ENCODE measurements at regions not wholly inside any gene's neighbourhood (a gene's known extent, or its start where the extent isn't known, plus 50 kb on each side); places are given as distances from the start of the nearest gene placed in this dataset.
"Not testable (repeated sequence)": the region's sequence is repeated elsewhere in the genome, so short reads cannot be mapped to it uniquely, and the experiment has no call there.

DNA sequence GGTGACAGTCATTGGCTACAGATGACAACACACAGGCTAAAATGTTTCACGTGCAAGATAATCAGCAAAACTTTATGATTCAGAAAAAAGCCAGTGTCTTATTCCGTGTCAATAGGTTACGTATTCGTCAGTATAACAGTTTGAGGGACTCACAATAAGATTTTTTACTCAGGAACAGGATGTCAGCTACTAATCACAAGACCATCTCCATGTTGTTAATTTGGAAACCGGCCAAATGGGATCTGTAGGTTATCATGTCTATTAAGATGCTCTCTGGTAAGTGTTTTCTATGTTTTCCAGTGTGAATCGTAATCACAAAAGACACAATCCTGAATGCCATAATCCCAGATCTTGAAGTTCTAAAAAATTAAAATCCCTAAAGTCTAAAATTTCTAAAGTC lies 197.3 kb downstream of the ETV1 start:
- H3K4me1 Mint-ChIP-seq = no peaks in the 10 kb centered on the region
- H3K4me3 Mint-ChIP-seq = no peak overlapping the region
- H3K36me3 Mint-ChIP-seq = no peaks in the 10 kb centered on the region
- H3K27me3 Mint-ChIP-seq = no peaks in the 10 kb centered on the region
- no peak for ATAC-seq (ENCODE audit: low read depth)
- DNase-seq (ENCODE audit: low spot score in 2 of 2) = no peak
- H3K9me3 Mint-ChIP-seq = no peaks in the 10 kb centered on the region
- no peak overlapping the region for H3K27ac Mint-ChIP-seq

DNA sequence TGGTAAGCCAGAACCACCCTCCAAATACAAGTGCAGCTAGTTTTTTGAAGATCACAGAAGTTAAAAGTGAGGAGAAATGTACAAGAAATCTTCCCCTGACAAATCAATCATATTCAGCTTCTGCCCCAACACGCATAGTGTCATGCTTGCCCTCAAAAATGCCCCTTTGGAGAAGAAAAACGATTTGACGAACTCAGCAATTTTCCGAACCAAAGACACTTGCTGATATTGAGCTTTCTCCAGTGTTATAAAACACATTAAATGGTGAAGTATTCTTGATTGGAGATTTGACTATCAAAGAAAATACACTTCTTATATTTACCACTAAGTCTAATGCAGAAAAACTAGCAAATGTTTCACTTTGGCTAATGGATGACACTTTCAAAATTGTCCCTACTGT lies 195.5 kb downstream of the ETV1 start:
- no peaks in the 10 kb centered on the region for H3K36me3 Mint-ChIP-seq
- no peak for DNase-seq (ENCODE audit: low spot score in 2 of 2)

GRCh38 chr7:13794581-13794980 lies 194.9 kb downstream of the ETV1 start:
- Mint-ChIP-seq H3K27me3 (no peaks in the 10 kb centered on the region), H3K36me3 (no peaks in the 10 kb centered on the region), H3K4me3 (no peak overlapping the region), H3K27ac (no peak overlapping the region), H3K4me1 (no peaks in the 10 kb centered on the region), H3K9me3 (no peaks in the 10 kb centered on the region)
- DNase-seq (ENCODE audit: low spot score in 2 of 2) = no peak
- no peak for ATAC-seq (ENCODE audit: low read depth)

More for the DNA sequence above, 195.5 kb downstream of the ETV1 start:
- no peaks in the 10 kb centered on the region for H3K9me3 Mint-ChIP-seq
- H3K4me3 Mint-ChIP-seq = no peak overlapping the region
- no peak for ATAC-seq (ENCODE audit: low read depth)
- no peaks in the 10 kb centered on the region for H3K4me1 Mint-ChIP-seq
- H3K27ac Mint-ChIP-seq = no peak overlapping the region
- no peaks in the 10 kb centered on the region for H3K27me3 Mint-ChIP-seq

DNA sequence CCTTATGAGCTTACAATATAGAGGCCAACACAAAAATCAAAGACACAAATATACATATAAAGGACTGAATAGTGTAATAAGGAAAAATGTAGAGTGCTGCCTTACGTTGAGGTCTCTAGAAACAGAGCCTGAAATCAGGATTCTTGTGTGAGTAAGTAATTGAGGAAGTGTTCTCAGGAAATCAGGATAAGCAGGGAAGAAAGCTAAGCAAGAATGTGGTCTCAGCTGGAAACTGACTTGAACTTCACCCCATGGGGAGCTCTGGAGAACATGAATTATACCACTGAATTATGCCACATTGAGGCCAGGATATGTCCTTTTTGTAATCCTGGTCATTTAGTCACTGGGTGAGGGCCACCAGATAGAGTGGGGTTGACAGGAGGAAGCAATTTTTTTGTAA lies 191.9 kb downstream of the ETV1 start:
- H3K36me3 Mint-ChIP-seq = no peaks in the 10 kb centered on the region
- no peak overlapping the region for H3K27ac Mint-ChIP-seq
- DNase-seq (ENCODE audit: low spot score in 2 of 2) = no peak

DNA sequence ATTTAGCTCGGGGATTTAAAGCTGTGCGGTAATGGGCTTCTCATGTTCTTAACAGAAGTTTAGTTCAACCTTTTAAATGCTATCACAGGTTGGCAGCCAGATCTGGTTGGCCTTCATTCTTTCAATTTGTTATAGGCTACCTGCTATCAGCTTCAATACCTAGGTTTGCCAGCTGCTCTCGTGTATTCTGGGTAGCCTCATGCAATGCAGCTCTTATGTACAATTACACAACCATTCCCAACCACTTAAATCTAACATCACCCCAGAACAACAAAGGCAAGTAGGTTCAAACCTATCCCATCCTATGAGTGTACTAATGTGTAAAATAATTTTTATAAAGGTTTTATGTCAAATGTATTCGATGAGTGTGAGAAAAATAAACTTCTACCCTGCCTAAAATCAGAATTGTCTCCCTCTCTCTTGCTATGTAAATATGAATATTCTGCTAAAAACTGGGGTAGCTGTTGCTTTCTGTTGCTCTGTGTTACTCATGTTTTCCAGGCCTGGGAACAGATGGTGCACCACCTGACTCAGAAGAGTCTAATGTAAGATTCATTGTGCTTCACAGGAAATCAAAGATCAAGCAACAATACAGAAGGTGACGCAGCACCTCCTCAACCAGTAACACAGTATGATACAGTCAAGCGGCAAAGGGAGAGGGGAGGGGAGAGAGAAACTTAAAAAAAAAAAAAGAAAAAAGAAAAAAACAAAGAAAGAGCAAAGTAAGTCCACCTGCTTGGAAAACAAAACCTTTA lies 188.6 kb downstream of the ETV1 start:
- no peaks in the 10 kb centered on the region for H3K27me3 Mint-ChIP-seq
- H3K36me3 Mint-ChIP-seq = no peaks in the 10 kb centered on the region
- H3K27ac Mint-ChIP-seq = no peak overlapping the region
- no peaks in the 10 kb centered on the region for H3K4me1 Mint-ChIP-seq
- H3K4me3 Mint-ChIP-seq = no peak overlapping the region
- no peak for DNase-seq (ENCODE audit: low spot score in 2 of 2)
- no peak for ATAC-seq (ENCODE audit: low read depth)
- H3K9me3 Mint-ChIP-seq = peaks cover 4% of the 10 kb centered on the region

More for the DNA sequence above, 191.9 kb downstream of the ETV1 start:
- Mint-ChIP-seq H3K27me3 (no peaks in the 10 kb centered on the region), H3K4me3 (no peak overlapping the region), H3K4me1 (no peaks in the 10 kb centered on the region), H3K9me3 (no peaks in the 10 kb centered on the region)
- ATAC-seq (ENCODE audit: low read depth) = no peak

DNA sequence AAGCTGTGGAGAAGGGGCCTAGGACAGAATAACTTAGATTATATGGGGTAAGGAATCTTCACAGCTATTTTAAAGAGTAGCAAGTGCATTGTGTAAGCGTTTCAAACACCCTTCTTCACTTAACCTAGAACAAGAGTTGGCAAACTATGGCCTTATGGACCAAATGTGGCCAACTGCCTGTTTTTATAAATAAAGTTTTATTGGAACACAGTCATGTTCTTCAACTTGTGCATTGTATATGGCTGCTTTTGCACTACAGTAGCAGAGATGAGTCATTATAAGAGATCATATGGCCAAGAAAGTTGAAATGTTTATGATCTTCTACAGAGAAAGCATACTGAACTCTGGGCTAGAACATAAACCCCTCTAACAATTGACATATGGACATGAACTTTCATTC lies 187.8 kb downstream of the ETV1 start:
- H3K9me3 Mint-ChIP-seq = peaks cover 4% of the 10 kb centered on the region
- no peaks in the 10 kb centered on the region for H3K4me1 Mint-ChIP-seq
- no peaks in the 10 kb centered on the region for H3K36me3 Mint-ChIP-seq
- no peak for ATAC-seq (ENCODE audit: low read depth)
- no peaks in the 10 kb centered on the region for H3K27me3 Mint-ChIP-seq
- H3K27ac Mint-ChIP-seq = no peak overlapping the region
- no peak overlapping the region for H3K4me3 Mint-ChIP-seq
- no peak for DNase-seq (ENCODE audit: low spot score in 2 of 2)

DNA sequence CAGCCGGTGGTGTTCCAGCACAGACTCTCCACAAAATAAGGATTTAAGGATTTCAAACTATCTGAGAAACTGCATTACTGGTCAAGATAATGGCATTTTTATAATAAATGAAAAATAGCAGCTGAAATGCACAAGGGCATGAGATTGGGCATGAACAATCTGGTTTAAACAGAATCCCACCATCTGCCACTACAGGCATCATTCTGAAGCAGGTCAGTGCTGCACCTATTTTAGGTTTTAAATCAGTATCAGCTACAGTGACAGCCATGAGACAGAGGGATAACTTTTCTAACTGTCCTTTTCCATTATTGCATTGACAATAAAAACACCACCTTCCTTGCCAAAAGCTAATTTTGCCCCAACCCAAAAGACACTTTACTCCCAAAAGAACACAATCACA lies 186.8 kb downstream of the ETV1 start:
- DNase-seq (ENCODE audit: low spot score in 2 of 2) = no peak
- Mint-ChIP-seq H3K27me3 (no peaks in the 10 kb centered on the region), H3K27ac (no peak overlapping the region), H3K9me3 (peaks cover 4% of the 10 kb centered on the region), H3K36me3 (no peaks in the 10 kb centered on the region), H3K4me3 (no peak overlapping the region), H3K4me1 (no peaks in the 10 kb centered on the region)
- ATAC-seq (ENCODE audit: low read depth) = no peak

- no peaks in the 10 kb centered on the region for H3K4me1 Mint-ChIP-seq
- peaks cover 4% of the 10 kb centered on the region for H3K9me3 Mint-ChIP-seq
- no peak overlapping the region for H3K4me3 Mint-ChIP-seq
- no peak overlapping the region for H3K27ac Mint-ChIP-seq
- no peaks in the 10 kb centered on the region for H3K36me3 Mint-ChIP-seq
- DNase-seq (ENCODE audit: low spot score in 2 of 2) (no peak), ATAC-seq (ENCODE audit: low read depth) (no peak)
- H3K27me3 Mint-ChIP-seq = no peaks in the 10 kb centered on the region
These were observed 186.3 kb downstream of the ETV1 start for GRCh38 chr7:13803134-13803533.

DNA sequence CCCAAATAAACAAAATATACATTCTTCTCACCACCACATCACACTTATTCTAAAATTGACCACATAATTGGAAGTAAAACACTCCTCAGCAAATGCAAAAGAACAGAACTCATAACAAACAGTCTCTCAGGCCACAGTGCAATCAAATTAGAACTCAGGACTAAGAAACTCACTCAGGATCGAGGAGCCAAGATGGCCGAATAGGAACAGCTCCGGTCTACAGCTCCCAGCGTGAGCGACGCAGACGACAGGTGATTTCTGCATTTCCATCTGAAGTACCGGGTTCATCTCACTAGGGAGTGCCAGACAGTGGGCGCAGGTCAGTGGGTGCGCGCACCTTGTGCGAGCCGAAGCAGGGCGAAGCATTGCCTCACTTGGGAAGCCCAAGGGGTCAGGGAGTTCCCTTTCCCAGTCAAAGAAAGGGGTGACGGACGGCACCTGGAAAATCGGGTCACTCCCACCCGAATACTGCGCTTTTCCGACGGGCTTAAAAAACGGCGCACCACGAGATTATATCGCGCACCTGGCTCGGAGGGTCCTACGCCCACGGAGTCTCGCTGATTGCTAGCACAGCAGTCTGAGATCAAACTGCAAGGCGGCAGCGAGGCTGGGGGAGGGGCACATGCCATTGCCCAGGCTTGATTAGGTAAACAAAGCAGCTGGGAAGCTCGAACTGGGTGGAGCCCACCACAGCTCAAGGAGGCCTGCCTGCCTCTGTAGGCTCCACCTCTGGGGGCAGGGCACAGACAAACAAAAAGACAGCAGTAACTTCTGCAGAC lies 183.2 kb downstream of the ETV1 start:
- H3K36me3 Mint-ChIP-seq; DNase-seq (ENCODE audit: low spot score in 2 of 2); ATAC-seq (ENCODE audit: low read depth); H3K9me3 Mint-ChIP-seq; H3K4me1 Mint-ChIP-seq; H3K27ac Mint-ChIP-seq; H3K27me3 Mint-ChIP-seq; H3K4me3 Mint-ChIP-seq: not testable (repeated sequence)

DNA sequence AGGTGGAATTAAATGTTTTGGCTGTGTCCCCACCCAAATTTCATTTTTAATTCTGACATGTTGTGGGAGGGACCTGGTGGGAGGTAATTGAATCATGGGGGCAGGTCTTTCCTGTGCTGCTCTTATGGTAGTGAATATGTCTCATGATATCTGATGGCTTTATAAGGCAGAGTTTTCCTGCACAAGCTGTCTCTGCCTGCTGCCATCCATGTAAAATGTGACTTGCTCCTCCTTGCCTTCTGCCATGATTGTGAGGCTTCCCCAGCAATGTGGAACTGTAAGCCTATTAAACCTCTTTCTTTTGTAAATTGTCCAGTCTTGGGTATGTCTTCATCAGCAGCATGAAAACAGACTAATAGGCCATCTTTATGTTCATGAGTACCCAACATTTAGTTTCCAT lies 172.2 kb downstream of the ETV1 start:
- H3K9me3 Mint-ChIP-seq = peaks cover 15% of the 10 kb centered on the region
- H3K4me3 Mint-ChIP-seq; H3K36me3 Mint-ChIP-seq; H3K27ac Mint-ChIP-seq; H3K27me3 Mint-ChIP-seq; DNase-seq (ENCODE audit: low spot score in 2 of 2); ATAC-seq (ENCODE audit: low read depth); H3K4me1 Mint-ChIP-seq: not testable (repeated sequence)

GRCh38 chr7:13821152-13821787 lies 168.2 kb downstream of the ETV1 start:
- Mint-ChIP-seq H3K27me3 (no peaks in the 10 kb centered on the region), H3K9me3 (peaks cover 8% of the 10 kb centered on the region), H3K27ac (no peak overlapping the region), H3K36me3 (no peaks in the 10 kb centered on the region), H3K4me1 (no peaks in the 10 kb centered on the region), H3K4me3 (no peak overlapping the region)
- ATAC-seq (ENCODE audit: low read depth) (no peak), DNase-seq (ENCODE audit: low spot score in 2 of 2) (no peak)

GRCh38 chr7:13822678-13823077 lies 166.8 kb downstream of the ETV1 start:
- Mint-ChIP-seq H3K4me3 (no peak overlapping the region), H3K27me3 (no peaks in the 10 kb centered on the region), H3K36me3 (no peaks in the 10 kb centered on the region), H3K27ac (no peak overlapping the region), H3K9me3 (peaks cover 6% of the 10 kb centered on the region), H3K4me1 (no peaks in the 10 kb centered on the region)
- ATAC-seq (ENCODE audit: low read depth) (no peak), DNase-seq (ENCODE audit: low spot score in 2 of 2) (no peak)

DNA sequence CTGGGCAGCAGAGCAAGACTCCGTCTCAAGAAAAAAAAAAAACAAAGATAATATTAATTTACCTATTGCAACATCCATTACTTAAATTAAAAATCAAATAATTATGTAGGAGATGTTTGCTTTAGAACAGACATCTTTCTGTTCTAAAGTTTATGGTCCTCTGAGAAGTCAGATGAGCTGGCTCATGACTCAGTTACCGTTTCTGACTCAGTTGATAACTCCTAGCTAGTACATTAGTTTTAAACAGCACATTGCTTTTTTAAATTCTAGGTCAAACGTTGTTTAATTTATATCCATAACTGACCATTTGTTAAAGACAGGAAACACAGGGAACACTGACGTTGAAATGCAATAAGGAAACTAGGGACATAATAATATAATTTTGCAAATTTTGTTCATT lies 162.7 kb downstream of the ETV1 start:
- H3K4me3 Mint-ChIP-seq = no peak overlapping the region
- no peaks in the 10 kb centered on the region for H3K36me3 Mint-ChIP-seq
- DNase-seq (ENCODE audit: low spot score in 2 of 2) (no peak), ATAC-seq (ENCODE audit: low read depth) (no peak)
- H3K4me1 Mint-ChIP-seq = no peaks in the 10 kb centered on the region
- H3K27me3 Mint-ChIP-seq = no peaks in the 10 kb centered on the region
- no peaks in the 10 kb centered on the region for H3K9me3 Mint-ChIP-seq
- H3K27ac Mint-ChIP-seq = no peak overlapping the region

GRCh38 chr7:13827716-13828115 lies 161.8 kb downstream of the ETV1 start:
- Mint-ChIP-seq H3K9me3 (no peaks in the 10 kb centered on the region), H3K36me3 (no peaks in the 10 kb centered on the region), H3K4me1 (no peaks in the 10 kb centered on the region), H3K27me3 (no peaks in the 10 kb centered on the region), H3K4me3 (no peak overlapping the region), H3K27ac (no peak overlapping the region)
- no peak for DNase-seq (ENCODE audit: low spot score in 2 of 2)
- ATAC-seq (ENCODE audit: low read depth) = no peak

Data from memory B cell (primary cell).